GM21381 (cell line): ENCODE measurements at regions not wholly inside any gene's neighbourhood (a gene's known extent, or its start where the extent isn't known, plus 50 kb on each side); places are given as distances from the start of the nearest gene placed in this dataset.

Experiments
- ATAC-seq: cut with Tn5 transposase; IDR thresholded peaks from one replicate; pipeline ENCODE4 v1.9.1; 2021; ENCODE audit warnings: mild to moderate bottlenecking, moderate library complexity; ENCODE audit not compliant: unreplicated experiment

GRCh38 chr5:125196481-125197111, 450.2 kb upstream of the ZNF608 start:
- no peak for ATAC-seq

- no peak for ATAC-seq
These were observed 450.9 kb upstream of the ZNF608 start for GRCh38 chr5:125197321-125197720.

DNA sequence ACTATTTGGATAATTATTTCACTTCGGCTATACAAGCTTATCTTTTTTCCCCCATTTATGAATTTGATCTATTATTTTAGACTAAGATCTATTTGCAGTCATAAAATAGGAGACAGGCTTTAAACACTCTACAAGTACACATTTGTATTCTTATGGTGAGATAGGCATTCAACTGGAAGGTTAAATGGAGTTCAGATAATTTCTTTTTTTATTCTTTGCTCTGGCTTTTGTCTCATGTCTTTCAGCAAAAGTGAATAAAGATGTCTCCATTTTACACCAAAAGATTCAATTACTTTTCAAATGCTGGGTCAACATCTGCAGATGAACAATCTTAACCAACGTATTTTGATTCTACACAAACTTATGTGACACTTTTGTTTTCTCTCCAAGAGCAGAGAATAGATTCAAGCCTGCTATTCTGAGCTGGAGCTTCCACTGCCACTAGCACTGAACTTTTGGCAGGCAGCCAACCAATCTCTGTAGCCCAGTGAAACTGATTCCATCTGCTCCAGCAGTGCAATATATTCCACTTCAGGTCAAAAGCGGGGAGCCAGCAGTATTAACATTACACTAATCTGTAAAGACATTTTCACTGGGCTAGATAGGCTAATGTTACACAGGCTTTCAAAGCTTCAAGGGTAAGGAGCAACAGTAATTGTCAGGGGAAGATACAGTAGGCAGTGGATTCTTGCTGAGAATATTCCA, 452.0 kb upstream of the ZNF608 start:
- no peak for ATAC-seq

DNA sequence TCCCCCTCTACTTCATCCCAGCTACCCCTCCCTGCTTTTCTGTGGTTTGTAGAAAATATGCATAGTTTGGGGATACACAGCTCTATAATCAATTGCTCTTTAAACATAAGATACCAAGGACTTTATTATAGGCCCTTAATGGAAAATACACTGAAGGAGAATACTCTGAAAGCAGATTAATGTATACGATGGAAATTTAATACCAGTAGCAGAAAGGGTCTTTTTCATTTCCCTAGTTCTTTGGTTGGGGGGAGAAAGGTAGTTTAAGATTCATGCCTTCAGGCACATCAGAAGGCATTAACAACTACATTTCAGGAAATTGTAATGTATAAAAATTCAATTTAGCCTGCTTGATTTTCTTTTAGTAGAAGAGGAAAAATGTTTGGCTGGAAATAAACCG, 452.9 kb upstream of the ZNF608 start:
- ATAC-seq = no peak

DNA sequence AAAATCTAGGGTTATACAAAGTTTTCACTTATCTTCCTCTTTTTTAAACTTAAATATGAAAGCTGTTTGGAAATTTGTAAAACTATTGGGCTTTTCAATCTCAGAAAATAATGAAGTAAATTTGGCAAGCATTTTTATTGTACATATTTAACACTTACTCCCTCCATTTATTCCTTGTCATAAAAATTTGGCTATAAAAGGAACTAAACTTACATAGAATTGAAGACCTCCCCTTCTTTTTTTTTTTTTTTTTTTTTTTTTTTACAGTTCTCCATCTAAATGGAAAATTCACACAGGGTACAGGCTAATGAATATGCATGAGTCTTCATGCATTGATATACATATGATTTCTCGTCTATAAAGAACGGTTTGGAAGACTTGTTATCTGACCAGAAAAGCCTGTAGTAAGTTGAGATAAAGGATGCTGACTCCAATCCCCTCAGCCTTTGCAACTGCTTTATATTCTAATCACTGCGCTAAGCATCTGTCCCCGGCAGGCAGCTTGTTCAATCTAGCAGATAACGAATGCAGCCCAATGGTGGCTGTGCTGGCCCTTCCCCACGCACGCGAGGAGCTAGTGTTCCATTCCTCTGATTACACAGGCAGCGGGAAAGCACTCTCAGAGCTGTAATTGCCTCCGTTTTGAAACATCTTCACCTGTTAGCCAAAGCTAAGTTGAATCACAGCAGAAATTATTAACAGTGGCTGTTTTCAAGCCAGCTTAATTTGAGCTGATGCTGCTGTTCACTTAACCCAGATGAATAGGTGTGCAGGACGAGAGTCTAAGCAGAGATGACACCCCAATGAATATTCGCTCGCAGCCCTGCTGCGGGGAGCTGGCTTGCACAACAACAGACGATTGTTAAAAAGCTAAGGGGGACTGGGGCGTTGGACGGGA, 453.8 kb upstream of the ZNF608 start:
- no peak for ATAC-seq

DNA sequence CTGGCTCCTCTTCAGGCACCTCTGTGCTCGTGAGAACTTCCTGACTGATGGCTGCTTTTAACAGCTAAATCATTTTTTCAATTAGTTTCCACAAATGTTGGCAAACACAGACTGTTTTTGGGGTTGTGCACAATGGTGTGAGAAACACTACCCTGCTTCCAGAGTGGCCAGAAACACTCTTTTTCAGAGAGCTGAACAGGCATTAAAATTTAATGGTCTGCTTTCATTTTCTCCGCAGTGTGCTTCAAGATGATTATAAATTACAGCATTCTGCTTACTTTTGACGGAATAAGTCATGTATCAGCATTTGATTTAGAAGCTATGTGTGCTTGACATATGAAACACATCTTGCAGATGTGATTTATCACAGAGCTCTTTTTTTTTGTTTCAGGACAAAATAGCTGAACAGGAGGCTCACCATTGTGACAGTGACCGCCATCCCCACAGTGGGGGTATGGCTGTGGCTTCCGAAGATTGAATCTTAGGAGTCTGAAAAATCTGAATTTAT, 454.5 kb upstream of the ZNF608 start:
- no peak for ATAC-seq

DNA sequence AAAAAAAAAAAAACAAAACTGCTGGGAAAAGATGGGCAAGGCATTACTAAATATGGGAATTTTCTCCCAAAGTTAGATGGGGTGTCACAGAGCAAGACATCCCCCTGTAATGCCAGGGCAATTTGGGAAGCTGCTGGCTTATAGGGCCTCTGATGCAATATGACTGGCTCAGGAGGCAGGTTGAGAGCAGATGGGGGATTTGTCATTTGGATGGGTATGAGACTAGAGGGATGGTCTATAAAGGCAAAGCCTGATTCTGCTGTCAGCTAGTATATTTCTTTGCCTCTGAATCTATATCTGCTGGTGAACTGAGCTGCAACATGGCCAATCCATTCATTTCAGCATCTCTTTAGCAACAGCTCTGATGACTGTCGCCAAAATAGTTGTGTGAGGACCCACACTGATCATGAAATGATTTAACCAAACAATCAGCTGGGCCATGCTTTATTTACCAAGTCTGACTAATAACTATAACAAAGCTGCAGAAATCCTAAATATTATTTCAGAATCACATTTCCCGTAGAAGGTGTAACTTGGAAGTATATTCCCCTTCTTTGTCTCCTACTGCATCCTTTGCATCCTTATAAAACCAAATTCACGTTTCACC, 455.1 kb upstream of the ZNF608 start:
- no peak for ATAC-seq

DNA sequence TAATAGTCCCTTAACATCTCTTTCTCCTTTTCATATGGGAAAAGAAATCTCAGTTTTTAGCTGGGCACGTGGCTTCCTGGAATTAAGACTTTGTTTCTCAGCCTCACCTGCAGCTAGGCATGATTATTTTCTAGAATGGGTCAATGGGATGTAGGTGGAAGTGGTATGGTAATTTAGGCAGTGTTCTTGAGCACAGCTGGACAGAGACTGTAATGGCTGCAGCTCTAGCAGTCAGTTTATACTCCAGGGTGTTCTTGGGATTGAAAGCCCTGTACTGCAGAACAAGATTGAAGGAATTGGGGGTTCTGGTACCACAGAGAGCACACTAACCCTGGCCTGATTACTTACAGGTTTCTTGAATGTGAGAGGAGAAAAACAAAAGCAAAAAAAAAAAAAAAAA, 455.9 kb upstream of the ZNF608 start:
- ATAC-seq = no peak

DNA sequence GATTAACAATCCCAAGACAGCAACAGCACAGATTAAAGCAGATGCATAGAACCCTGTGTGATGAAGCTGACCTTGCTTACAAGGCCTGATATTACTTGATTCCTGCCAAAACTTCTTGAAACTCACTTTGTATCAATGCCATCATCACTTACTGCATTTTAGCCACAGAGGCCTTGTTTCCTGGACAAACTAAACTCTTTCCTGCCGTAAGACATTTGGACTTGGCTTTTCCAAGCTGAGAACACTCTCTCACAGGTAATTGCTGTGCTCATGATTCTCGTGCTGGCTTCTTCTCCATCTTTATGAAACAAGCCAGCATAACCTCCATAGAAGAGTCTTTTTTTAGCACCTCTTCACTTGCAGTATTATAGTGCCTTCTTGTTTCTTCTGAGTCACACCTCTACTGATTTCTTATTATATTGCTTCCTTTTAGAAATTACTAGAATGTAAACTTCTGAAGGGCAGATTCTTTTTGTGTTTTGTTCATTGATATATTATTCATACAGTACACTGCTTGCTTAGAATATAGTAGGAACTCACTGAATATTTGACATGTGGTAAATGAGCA, 456.5 kb upstream of the ZNF608 start:
- no peak for ATAC-seq

DNA sequence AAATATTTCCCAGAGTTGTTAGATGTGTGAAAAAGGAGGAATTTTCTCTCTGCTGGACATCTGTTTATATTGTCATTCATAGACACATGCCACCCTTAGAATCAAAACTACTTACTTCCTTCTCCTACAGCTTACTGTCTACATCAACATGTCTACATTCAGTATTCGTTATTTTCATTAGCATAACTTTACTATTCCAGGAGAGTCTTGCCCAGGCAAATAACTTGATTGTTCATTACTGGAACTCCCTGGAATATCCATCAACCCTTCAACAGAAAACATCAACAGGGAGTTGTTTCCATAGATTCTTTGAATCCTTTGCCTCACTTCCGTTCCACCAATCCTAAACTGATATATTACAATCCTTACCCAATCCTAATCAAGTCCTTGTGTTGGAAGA, 457.5 kb upstream of the ZNF608 start:
- no peak for ATAC-seq

DNA sequence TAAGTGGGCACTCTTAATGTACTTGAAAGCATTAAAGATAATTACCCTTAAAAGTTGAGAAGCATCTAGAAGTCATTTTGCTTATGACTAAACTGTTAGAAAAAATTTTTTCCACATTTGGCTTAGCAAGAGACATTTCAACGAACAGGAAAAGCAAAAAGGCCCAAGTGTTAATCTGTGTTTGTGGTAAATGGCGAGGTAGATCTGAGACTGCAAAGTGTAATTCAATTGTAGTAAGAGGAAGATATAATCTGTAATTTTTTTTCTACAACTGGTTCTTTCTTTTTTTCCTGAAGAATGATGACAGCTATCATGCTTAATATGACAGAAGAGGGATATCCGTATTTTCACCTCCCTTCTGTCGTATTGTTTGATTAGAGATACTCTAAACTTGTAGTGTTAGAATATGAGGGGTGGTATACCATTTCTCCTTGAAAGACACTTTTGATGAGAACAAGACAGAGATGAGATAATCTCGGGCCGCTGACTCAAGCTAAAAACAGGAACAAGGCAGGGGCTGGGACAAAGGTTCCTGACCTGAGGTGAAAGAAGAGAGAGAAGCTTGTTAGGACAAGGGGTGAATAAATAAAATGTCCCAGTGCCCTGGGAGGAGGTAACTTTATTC, 459.3 kb upstream of the ZNF608 start:
- no peak for ATAC-seq

- ATAC-seq = no peak
These were observed 461.4 kb upstream of the ZNF608 start for GRCh38 chr5:125207856-125208255.

DNA sequence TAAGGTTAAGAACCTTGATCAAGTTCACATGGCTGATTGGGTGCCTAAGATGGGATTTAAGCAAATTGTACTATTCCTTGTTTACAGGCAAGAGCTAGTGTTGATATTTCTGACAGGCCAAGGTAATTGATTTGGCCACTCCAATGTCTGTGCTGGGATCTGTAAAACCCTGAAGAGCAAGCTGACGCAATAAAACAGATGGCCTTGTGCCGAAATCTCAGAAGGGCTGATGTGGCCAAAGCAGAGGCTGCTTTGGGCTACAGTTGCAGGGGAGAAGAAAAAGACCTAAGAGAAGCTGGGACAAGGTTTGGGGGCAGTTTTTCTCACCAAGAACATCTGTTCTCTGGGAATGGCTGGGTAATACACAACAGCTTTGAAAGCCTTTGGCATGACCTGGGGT, 463.2 kb upstream of the ZNF608 start:
- ATAC-seq = no peak

DNA sequence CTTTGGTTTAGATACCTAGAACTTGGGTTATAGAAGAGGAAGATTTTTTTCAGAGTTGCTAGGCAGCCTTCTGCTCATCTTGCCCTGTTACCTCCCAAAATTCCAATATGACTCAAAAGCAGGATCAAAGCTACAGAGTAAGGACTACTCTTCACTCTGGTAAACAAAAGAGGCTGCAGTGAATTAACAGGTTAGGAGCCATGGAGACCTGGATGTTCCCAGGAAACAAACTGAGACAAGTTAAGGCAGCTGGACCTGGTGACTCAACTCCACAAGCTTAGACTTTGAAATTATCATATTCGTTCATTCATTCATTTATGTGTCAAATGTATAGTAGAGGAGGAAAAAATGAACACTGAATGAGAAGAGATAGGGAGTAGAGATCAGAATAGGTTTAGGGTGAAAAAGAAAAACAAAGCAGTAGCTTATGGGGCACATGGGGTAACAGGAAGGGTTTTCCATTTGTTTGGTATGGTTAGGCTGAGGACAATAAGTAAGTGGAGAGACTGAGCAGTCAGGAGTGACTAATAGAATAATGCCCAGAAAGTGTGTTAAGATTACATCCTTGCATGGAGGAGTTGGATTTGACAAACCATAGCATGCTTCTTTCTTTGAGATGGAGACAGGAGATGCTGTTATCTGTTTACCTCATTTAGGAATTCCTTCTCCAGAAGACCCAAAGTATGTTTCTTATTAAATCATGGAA, 464.0 kb upstream of the ZNF608 start:
- ATAC-seq = no peak

DNA sequence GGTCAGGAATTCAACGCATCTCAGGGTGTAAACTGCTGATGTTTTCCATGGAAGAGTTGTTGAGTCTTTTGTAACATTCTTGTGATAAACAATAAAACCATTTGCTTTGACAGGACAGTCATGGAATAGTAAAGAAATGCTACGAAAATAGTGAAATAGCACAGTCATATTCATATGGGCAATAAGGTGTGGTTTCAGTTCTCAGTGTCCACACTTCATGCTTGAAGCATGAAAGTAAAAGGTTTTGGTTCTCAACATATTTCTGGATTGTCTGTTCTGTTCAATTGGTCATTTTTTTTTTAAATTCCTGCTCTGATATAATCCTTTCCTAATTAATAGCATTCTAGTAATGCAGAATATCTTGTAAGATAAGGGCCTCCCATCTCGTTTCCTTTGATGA, 467.6 kb upstream of the ZNF608 start:
- ATAC-seq = peak; percentile 92

DNA sequence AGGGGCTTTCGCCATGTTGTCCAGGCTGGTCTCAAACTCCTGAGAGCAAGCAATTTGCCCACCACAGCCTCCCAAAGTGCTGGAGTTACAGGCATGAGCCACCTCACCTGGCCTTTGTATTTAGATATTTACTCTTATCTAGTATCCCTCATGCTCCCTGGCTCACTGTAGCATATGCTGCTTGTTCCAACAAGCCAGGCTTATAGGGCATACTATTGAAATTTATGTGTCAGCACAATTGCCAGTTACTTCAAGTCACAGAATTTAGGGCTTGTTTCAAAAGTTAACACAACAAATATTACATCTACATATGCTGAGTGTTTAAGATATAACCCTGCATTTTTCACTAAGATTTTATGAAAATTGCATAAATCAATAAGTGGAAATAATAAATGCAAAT, 469.2 kb upstream of the ZNF608 start:
- ATAC-seq = no peak

DNA sequence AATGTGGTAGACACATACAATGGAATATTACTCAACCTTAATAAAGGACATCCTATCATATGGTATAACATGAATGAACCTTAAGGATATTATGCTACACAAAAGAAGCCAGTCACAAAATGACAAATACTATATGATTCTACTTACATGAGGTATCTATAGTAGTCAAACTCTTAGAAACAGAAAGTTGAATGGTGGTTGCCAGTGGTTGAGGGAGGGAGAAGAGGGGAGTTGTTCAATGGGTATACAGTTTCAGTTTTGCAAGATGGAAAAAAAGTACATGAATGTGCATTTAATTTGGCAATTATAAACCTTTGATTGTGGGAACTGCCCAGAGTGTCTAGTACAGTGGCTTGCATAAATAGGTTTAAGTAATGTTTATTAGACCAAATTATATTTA, 473.3 kb upstream of the ZNF608 start:
- no peak for ATAC-seq

- ATAC-seq = no peak
These were observed 473.8 kb upstream of the ZNF608 start for GRCh38 chr5:125220284-125220683.

DNA sequence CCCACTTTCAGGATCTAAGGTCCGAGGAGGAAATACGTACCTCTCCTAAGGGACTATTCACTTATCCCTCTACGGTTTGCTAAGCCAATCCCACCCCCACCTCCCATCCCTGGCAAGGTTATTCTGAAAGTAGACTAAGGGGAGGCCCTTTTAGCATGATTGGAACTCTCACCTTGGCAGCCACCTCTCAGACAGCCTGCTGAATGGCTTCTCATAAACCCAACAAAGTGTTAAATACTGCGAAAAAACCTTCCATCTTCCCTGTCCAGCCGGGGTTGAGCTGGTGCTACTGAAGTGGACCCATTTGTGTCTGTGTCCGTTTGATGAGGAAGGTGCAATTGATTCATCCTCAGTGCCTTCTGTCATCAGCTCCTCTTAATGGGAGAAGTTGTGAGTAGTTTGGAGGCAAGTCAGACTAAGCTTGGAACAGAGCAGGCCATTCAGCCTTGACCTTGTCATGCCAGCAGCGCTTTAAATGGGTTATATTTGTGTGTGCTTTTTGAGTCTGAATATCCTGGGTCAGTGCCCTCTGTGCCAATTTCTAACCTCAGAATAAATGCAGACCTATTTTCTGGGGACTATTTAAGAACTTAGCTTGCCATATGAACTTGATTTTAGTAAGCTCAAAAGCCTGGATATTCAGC, 476.3 kb upstream of the ZNF608 start:
- ATAC-seq = no peak
